Fibroblast of lung (primary cell): ENCODE measurements at regions not wholly inside any gene's neighbourhood (a gene's known extent, or its start where the extent isn't known, plus 50 kb on each side); places are given as distances from the start of the nearest gene placed in this dataset.
A peak's percentile ranks its signal among the peaks of the same experiment; 100 is the strongest.

Source experiments
- DNase-seq, 2 donors: peaks; one replicate each; pipeline versions ENCODE4 v3.0.0 to v3.0.0-alpha.2; 2010; ENCODE audit warnings: low read depth in 2 of 2
- H2AFZ ChIP-seq: 2 replicates; pipeline ENCODE4 v1.5.1; 2012; ENCODE audit warnings: low read length, control low read depth, inconsistent platforms
- H3K27ac ChIP-seq: 2 replicates; pipeline ENCODE4 v1.5.1; 2011; ENCODE audit warnings: low read length, control low read depth; ENCODE audit not compliant: insufficient read depth
- H3K27me3 ChIP-seq: 2 replicates; pipeline ENCODE4 v1.5.1; 2011; ENCODE audit warnings: mild to moderate bottlenecking, low read length; ENCODE audit not compliant: control insufficient read depth, insufficient read depth
- H3K36me3 ChIP-seq: 2 replicates; pipeline ENCODE4 v1.5.1; 2011; ENCODE audit warnings: low read length; ENCODE audit not compliant: control insufficient read depth, insufficient read depth
- H3K4me1 ChIP-seq: 2 replicates; pipeline ENCODE4 v1.5.1; 2011; ENCODE audit warnings: low read length; ENCODE audit not compliant: control insufficient read depth, insufficient read depth; ENCODE audit errors: extremely low read depth
- H3K4me2 ChIP-seq: 2 replicates; pipeline ENCODE4 v1.5.1; 2011; ENCODE audit warnings: low read length, control low read depth; ENCODE audit not compliant: insufficient read depth; ENCODE audit errors: extremely low read depth
- H3K4me3 ChIP-seq, 4 experiments: fragments of 200-600 bp in 1 of 4; sonication (generic) in 1 of 4; replicated peaks in 1 of 4; 2 replicates each; pipeline ENCODE4 v1.5.1; 2011 to 2016; ENCODE audit warnings: low read length in 4 of 4, low read depth in 3 of 4, mild to moderate bottlenecking in 3 of 4, control low read depth in 2 of 4, inconsistent platforms in 1 of 4, mixed read lengths in 1 of 4; ENCODE audit not compliant: insufficient read depth in 1 of 4; ENCODE audit errors: control extremely low read depth in 1 of 4
- H3K79me2 ChIP-seq: 2 replicates; pipeline ENCODE4 v1.5.1; 2012; ENCODE audit warnings: mild to moderate bottlenecking, low read length, inconsistent platforms; ENCODE audit not compliant: control insufficient read depth, insufficient read depth
- H3K9ac ChIP-seq: 2 replicates; pipeline ENCODE4 v1.5.1; 2011; ENCODE audit warnings: mild to moderate bottlenecking, low read length, control low read depth; ENCODE audit not compliant: insufficient read depth
- H3K9me3 ChIP-seq: 2 replicates; pipeline ENCODE4 v1.5.1; 2012; ENCODE audit warnings: low read depth, low read length; ENCODE audit not compliant: control insufficient read depth, insufficient read depth
- H4K20me1 ChIP-seq: 2 replicates; pipeline ENCODE4 v1.5.1; 2011; ENCODE audit warnings: low read length; ENCODE audit not compliant: control insufficient read depth, insufficient read depth; ENCODE audit errors: extremely low read depth
- EZH2 ChIP-seq: IDR thresholded peaks from 2 replicates; pipeline ENCODE4 v1.5.1; 2012; ENCODE audit warnings: low read length, control low read depth, mild to moderate bottlenecking; ENCODE audit errors: missing control alignments
- TF ChIP-seq, protein P1 (sequence below), 2 donors: IDR thresholded peaks in 1 of 2; conservative IDR thresholded peaks in 1 of 2; 1 replicate in 1 of 2; 2 replicates in 1 of 2; pipeline ENCODE4 v1.5.1; 2011 to 2012; ENCODE audit warnings: low read length in 2 of 2, control low read depth in 1 of 2, inconsistent platforms in 1 of 2, low read depth in 1 of 2, mild to moderate bottlenecking in 1 of 2

DNA sequence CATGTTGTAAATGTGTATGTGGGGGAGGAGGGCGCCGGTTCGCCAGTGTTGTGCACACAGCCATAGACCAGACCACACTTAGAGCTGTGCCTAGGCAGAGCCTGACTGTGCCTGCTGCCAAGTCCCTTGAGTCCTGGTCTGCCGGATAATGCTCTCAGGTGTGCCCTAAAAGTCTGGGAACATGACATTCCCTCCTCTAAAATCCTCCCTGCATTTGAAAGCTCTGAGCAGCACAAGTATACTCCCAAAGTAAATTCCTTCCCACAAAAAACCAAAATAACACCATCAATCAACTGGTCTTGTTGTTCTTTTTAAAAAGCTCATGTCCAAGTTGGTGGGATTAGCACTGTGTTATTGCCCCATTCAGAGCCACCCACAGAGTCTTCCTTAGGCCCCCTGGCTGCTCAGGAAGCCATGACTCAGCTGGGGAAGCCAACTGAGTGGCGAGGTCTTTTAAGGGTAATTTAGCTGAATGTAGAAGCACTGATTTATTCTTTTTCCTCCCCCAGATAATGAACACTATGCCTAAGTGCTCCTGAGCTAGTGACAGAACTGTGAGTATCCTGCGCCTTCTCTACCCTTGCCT is 147.8 kb upstream of the MCTP2 start:
- no peaks in the 10 kb centered on the region for H3K4me1 ChIP-seq
- H4K20me1 ChIP-seq = no peaks in the 10 kb centered on the region
- TF ChIP-seq EZH2 = no peak
- TF ChIP-seq, protein P1, sequence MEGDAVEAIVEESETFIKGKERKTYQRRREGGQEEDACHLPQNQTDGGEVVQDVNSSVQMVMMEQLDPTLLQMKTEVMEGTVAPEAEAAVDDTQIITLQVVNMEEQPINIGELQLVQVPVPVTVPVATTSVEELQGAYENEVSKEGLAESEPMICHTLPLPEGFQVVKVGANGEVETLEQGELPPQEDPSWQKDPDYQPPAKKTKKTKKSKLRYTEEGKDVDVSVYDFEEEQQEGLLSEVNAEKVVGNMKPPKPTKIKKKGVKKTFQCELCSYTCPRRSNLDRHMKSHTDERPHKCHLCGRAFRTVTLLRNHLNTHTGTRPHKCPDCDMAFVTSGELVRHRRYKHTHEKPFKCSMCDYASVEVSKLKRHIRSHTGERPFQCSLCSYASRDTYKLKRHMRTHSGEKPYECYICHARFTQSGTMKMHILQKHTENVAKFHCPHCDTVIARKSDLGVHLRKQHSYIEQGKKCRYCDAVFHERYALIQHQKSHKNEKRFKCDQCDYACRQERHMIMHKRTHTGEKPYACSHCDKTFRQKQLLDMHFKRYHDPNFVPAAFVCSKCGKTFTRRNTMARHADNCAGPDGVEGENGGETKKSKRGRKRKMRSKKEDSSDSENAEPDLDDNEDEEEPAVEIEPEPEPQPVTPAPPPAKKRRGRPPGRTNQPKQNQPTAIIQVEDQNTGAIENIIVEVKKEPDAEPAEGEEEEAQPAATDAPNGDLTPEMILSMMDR (conservative IDR thresholded peaks at IDR 0.05 in 1 of 2, IDR thresholded peaks at IDR 0.05 in 1 of 2; ENCODE audit: low read depth in 1 of 2, low read length in 2 of 2) = no peak
- no peaks in the 10 kb centered on the region for H3K36me3 ChIP-seq
- no peak overlapping the region for H2AFZ ChIP-seq
- no peak overlapping the region for H3K9ac ChIP-seq
- DNase-seq = peak; percentile 35 to 89
- no peaks in the 10 kb centered on the region for H3K9me3 ChIP-seq
- no peak overlapping the region for H3K27ac ChIP-seq
- H3K27me3 ChIP-seq = no peaks in the 10 kb centered on the region
- H3K4me2 ChIP-seq = no peak overlapping the region
- no peaks in the 10 kb centered on the region for H3K79me2 ChIP-seq
- H3K4me3 ChIP-seq = no peak overlapping the region

DNA sequence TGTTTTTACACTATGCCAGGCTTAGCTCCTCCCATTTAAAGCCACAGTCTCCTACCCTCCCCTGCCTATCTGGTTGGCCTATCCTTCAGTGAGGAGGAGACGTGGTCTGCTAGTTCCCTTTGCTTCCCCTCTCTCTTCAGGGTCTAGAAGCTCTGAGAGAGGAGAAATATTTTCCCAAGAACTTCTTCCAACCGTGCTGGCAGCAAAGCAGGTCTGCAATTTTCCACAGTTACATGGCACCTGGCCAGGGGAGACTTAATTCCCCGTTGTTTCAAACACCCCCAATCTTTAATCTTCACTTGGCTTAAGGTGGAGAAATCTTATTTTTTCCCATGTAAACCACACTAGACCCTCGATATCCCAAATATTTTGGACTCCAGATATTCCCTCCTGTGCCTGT is 149.5 kb upstream of the MCTP2 start:
- H3K4me2 ChIP-seq = no peak overlapping the region
- no peaks in the 10 kb centered on the region for H3K4me1 ChIP-seq
- no peak overlapping the region for H3K9ac ChIP-seq
- no peaks in the 10 kb centered on the region for H3K36me3 ChIP-seq
- no peaks in the 10 kb centered on the region for H3K79me2 ChIP-seq
- TF ChIP-seq, protein P1 (conservative IDR thresholded peaks at IDR 0.05 in 1 of 2, IDR thresholded peaks at IDR 0.05 in 1 of 2; ENCODE audit: low read depth in 1 of 2, low read length in 2 of 2) = no peak
- no peak for TF ChIP-seq EZH2
- no peak overlapping the region for H2AFZ ChIP-seq
- H3K4me3 ChIP-seq = no peak overlapping the region
- DNase-seq = no peak
- no peaks in the 10 kb centered on the region for H3K27me3 ChIP-seq
- H3K27ac ChIP-seq = no peak overlapping the region
- H4K20me1 ChIP-seq = no peaks in the 10 kb centered on the region
- H3K9me3 ChIP-seq = no peaks in the 10 kb centered on the region

DNA sequence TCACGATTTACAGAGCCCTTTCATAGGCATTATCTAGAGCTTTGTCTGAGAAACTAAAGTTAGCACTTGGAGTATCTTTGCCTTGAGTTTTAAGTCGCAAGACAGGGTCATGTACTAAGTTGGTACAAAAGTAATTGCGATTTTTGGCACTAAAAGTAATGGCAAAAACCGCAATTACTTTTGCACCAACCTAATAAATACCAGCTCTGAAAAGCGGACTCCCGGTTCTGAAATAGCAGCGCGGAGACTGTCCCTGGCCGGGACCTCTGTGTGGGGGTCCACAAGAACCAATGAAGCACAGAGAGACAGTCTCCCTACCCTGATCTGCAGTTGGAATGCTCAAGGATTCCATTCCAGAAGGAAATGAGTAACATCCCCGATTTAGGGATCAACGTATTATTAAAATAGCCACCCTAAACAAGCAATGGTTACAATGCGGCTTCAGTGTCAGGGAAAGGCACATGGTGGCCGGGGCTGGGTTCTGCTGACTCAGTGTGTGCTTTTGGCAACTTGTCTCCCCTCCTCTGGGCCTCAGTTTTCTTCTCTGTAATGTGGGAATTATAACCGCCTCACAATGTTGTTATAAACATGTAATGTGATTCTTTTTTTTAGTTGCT is 150.3 kb upstream of the MCTP2 start:
- Histone ChIP-seq H3K36me3 (no peaks in the 10 kb centered on the region), H3K4me1 (no peaks in the 10 kb centered on the region), H3K4me3 (no peak overlapping the region), H3K9me3 (no peaks in the 10 kb centered on the region), H3K79me2 (no peaks in the 10 kb centered on the region), H3K9ac (no peak overlapping the region), H3K27ac (no peak overlapping the region), H4K20me1 (no peaks in the 10 kb centered on the region), H3K4me2 (peak overlapping the region; percentile 35), H3K27me3 (no peaks in the 10 kb centered on the region), H2AFZ (no peak overlapping the region)
- TF ChIP-seq EZH2 = no peak
- TF ChIP-seq, protein P1 (conservative IDR thresholded peaks at IDR 0.05 in 1 of 2, IDR thresholded peaks at IDR 0.05 in 1 of 2; ENCODE audit: low read depth in 1 of 2, low read length in 2 of 2) = no peak
- no peak for DNase-seq
